GM12878 (cell line): ENCODE measurements at regions not wholly inside any gene's neighbourhood (a gene's known extent, or its start where the extent isn't known, plus 50 kb on each side); places are given as distances from the start of the nearest gene placed in this dataset.

Source experiments
- ATAC-seq: fragments of 200-7000 bp; cut with Tn5 transposase; 3 replicates; pipeline ENCODE4 v1.9.1; 2020; ENCODE audit warnings: mild to moderate bottlenecking, moderate library complexity
- BruUV-seq: library from RNA; stranded (reverse); fragments of 400-500 nt; replicated peaks from 2 replicates; lab custom pipeline; 2021; lab: Mats Ljungman, UMichigan
- CTCF ChIA-PET: fragments of 300-600 bp; sonication (Branson Sonifier 250); formaldehyde crosslinking; extraction: SDS; loops from one replicate; lab custom pipeline; 2021; ENCODE audit warnings: inconsistent platforms; lab: Yijun Ruan, JAX
- POLR2A ChIA-PET: fragments of 350-600 bp; formaldehyde crosslinking; extraction: SDS; loops from one replicate; lab custom pipeline; 2021; ENCODE audit warnings: inconsistent platforms; lab: Charles Lee
- RAD21 ChIA-PET: fragments of 300-600 bp; sonication (Branson Sonifier 250); formaldehyde crosslinking; loops from one replicate; lab custom pipeline; 2023; ENCODE audit warnings: antibody characterized with exemption; ENCODE audit not compliant: unreplicated experiment; lab: Charles Lee
- SMC1A ChIA-PET: fragments of 300-600 bp; sonication (Branson Sonifier 250); formaldehyde crosslinking; loops from one replicate; lab custom pipeline; 2023; ENCODE audit not compliant: unreplicated experiment, uncharacterized antibody; lab: Charles Lee
- DNase-seq: peaks from one replicate; pipeline ENCODE4 v3.0.0-alpha.2; 2011; ENCODE audit warnings: low read depth, low spot score
- FAIRE-seq: peaks from 3 replicates; lab custom pipeline; 2011; peaks lifted over from hg19 to GRCh38; lab: Jason Lieb, UNC
- H2AFZ ChIP-seq: 2 replicates; pipeline ENCODE4 v1.6.0; 2011; ENCODE audit warnings: low read depth, low read length, control low read depth; ENCODE audit not compliant: control insufficient read depth
- H3K27ac ChIP-seq: 2 replicates; pipeline ENCODE4 v1.5.1; 2011; ENCODE audit warnings: control low read depth; ENCODE audit not compliant: control insufficient read depth, insufficient read depth
- H3K27me3 ChIP-seq, 2 experiments: replicated peaks in 1 of 2; 2 replicates each; pipeline versions ENCODE4 v1.6.0 to v1.6.1; 2011; ENCODE audit warnings: low read length in 1 of 2; ENCODE audit not compliant: control insufficient read depth in 2 of 2, insufficient read depth in 2 of 2
- H3K36me3 ChIP-seq, 2 experiments: 2 replicates each; pipeline ENCODE4 v1.5.1; 2011; ENCODE audit warnings: low read length in 1 of 2; ENCODE audit not compliant: control insufficient read depth in 2 of 2, insufficient read depth in 2 of 2
- H3K4me1 ChIP-seq: 2 replicates; pipeline ENCODE4 v1.6.1; 2011; ENCODE audit warnings: mild to moderate bottlenecking, low read length, moderate library complexity, mixed read lengths; ENCODE audit not compliant: control insufficient read depth, insufficient read depth
- H3K4me2 ChIP-seq: 2 replicates; pipeline ENCODE4 v1.6.0; 2011; ENCODE audit warnings: control low read depth; ENCODE audit not compliant: control insufficient read depth, insufficient read depth
- H3K4me3 ChIP-seq: fragments of 200-600 bp; sonication (generic); 2 replicates; pipeline ENCODE4 v1.5.1; 2016
- H3K79me2 ChIP-seq: 2 replicates; pipeline ENCODE4 v1.6.0; 2011; ENCODE audit warnings: low read length; ENCODE audit not compliant: control insufficient read depth, insufficient read depth
- H3K9ac ChIP-seq: 2 replicates; pipeline ENCODE4 v1.8.0; 2011; ENCODE audit warnings: low read length, control low read depth, mixed read lengths; ENCODE audit not compliant: control insufficient read depth, insufficient read depth
- H3K9me3 ChIP-seq: replicated peaks from 3 replicates; pipeline ENCODE4 v1.5.1; 2011; ENCODE audit warnings: mild to moderate bottlenecking, low read length; ENCODE audit not compliant: control insufficient read depth, insufficient read depth
- H4K20me1 ChIP-seq: 2 replicates; pipeline ENCODE4 v1.6.0; 2011; ENCODE audit not compliant: control insufficient read depth, insufficient read depth
- ATF2 ChIP-seq: IDR thresholded peaks from 2 replicates; pipeline ENCODE4 v1.6.1; 2012; ENCODE audit warnings: low read length, inconsistent platforms
- BCL3 ChIP-seq: IDR thresholded peaks from 2 replicates; pipeline ENCODE4 v1.6.1; 2011; ENCODE audit warnings: borderline replicate concordance, low read depth, mild to moderate bottlenecking, moderate library complexity, low read length; ENCODE audit not compliant: insufficient read depth, poor library complexity, severe bottlenecking
- EP300 ChIP-seq, 2 experiments: fragments of 150-350 bp in 1 of 2; IDR thresholded peaks; 2 replicates each; pipeline ENCODE4 v1.6.1; 2011 to 2012; ENCODE audit warnings: low read depth in 2 of 2, low read length in 2 of 2, borderline replicate concordance in 1 of 2, improper control_type of control experiment in 1 of 2, inconsistent platforms in 1 of 2; ENCODE audit not compliant: control insufficient read depth in 1 of 2
- LARP7 ChIP-seq: fragments of 450-650 bp; IDR thresholded peaks from 2 replicates; pipeline ENCODE4 v1.6.1; 2017; ENCODE audit warnings: mild to moderate bottlenecking
- MEF2A ChIP-seq: IDR thresholded peaks from 2 replicates; pipeline ENCODE4 v1.6.1; 2011; ENCODE audit warnings: low read depth, mild to moderate bottlenecking, low read length, moderate library complexity; ENCODE audit not compliant: insufficient read depth
- RCOR1 ChIP-seq: conservative IDR thresholded peaks from 2 replicates; pipeline ENCODE4 v1.6.1; 2012; ENCODE audit warnings: low read depth, low read length, improper control_type of control experiment
- SMARCA5 ChIP-seq: fragments of 450-650 bp; IDR thresholded peaks from 2 replicates; pipeline ENCODE4 v1.6.1; 2017; ENCODE audit warnings: mild to moderate bottlenecking
- WGBS: methylation state at CpG from one replicate; pipeline ENCODE4 v1.1.6; 2016; ENCODE audit warnings: low lambda C conversion rate; ENCODE audit not compliant: insufficient replicate concordance, insufficient coverage; ENCODE audit errors: missing lambda C conversion rate; 5-methylcytosine and 5-hydroxymethylcytosine counted together
- in situ Hi-C: fragments of 300-500 bp; cut with MboI; formaldehyde crosslinking; loops from 9 replicates; pipeline ENCODE4 v1.14.3; 2018; ENCODE audit warnings: mixed read lengths
- intact Hi-C: fragments of 100-400 bp; cut with micrococcal nuclease; formaldehyde crosslinking; loops from one replicate; pipeline ENCODE4 v1.14.2; 2022; ENCODE audit not compliant: unreplicated experiment

- TF ChIP-seq ATF2, result no peak
- TF ChIP-seq, all 136 proteins: peak for 0
These were observed 106.6 kb upstream of the VASH1 start (continued) for GRCh38 chr14:76654573-76655108.

GRCh38 chr14:76655331-76655730 is 105.9 kb upstream of the VASH1 start:
- Histone ChIP-seq H3K9me3 (peaks cover 2% of the 10 kb centered on the region; the same call in 1 of the 3 replicates), H4K20me1 (no peaks in the 10 kb centered on the region), H2AFZ (no peak overlapping the region), H3K79me2 (no peaks in the 10 kb centered on the region), H3K4me2 (no peak overlapping the region), H3K4me1 (no peaks in the 10 kb centered on the region), H3K27ac (no peak overlapping the region), H3K9ac (no peak overlapping the region), H3K4me3 (no peak overlapping the region), H3K27me3 (peaks cover 0 to 4% of the 10 kb centered on the region in 2 experiments; a peak in 1 of 4 replicates), H3K36me3 (no peaks in the 10 kb centered on the region)
- TF ChIP-seq RCOR1 (no peak), EP300 (IDR thresholded peaks at IDR 0.05; ENCODE audit: borderline replicate concordance in 1 of 2, control insufficient read depth in 1 of 2, low read depth in 2 of 2, low read length in 2 of 2) (no peak), LARP7 (no peak), BCL3 (no peak), MEF2A (no peak), SMARCA5 (no peak)
- POLR2A ChIA-PET, result no interaction called here
- DNase-seq (no peak), FAIRE-seq (no peak), ATAC-seq (no peak)
- CTCF ChIA-PET, result interaction anchor here (0.6 to 1.7 kb wide), 3 partner anchors 10 to 473 kb away, joined by 3 to 4 read pairs (median 3); no protein-coding TSS in a partner anchor
- RAD21 ChIA-PET, result no interaction called here
- 13% methylated on average over 2 of the region's 2 CpGs for WGBS
- BruUV-seq, result no TSS peak
- SMC1A ChIA-PET, result interaction anchor here (1.5 kb wide), 1 partner anchor 9 kb away, joined by 4 read pairs; no protein-coding TSS in a partner anchor
- intact Hi-C loops, result no loop called here
- in situ Hi-C loops, result no loop called here
